Stimulated activated CD4-positive, alpha-beta T cell treated with anti-CD3 and anti-CD28 coated beads, Interleukin-4, amount 100 ng/mL, for 4 hours (primary cell): ENCODE measurements at regions not wholly inside any gene's neighbourhood (a gene's known extent, or its start where the extent isn't known, plus 50 kb on each side); places are given as distances from the start of the nearest gene placed in this dataset.
"Not testable (repeated sequence)": the region's sequence is repeated elsewhere in the genome, so short reads cannot be mapped to it uniquely, and the experiment has no call there.

ENCODE experiments used
- DNase-seq, 2 experiments: peaks; one replicate each; pipeline ENCODE4 v3.0.0-alpha.2; 2020

- not testable (repeated sequence) for DNase-seq
These were observed 1156.1 kb downstream of the NAALADL2 start for GRCh38 chr3:176015228-176015627.

- no peak for DNase-seq
These were observed 1150.1 kb downstream of the NAALADL2 start for GRCh38 chr3:176009256-176009655.

DNA sequence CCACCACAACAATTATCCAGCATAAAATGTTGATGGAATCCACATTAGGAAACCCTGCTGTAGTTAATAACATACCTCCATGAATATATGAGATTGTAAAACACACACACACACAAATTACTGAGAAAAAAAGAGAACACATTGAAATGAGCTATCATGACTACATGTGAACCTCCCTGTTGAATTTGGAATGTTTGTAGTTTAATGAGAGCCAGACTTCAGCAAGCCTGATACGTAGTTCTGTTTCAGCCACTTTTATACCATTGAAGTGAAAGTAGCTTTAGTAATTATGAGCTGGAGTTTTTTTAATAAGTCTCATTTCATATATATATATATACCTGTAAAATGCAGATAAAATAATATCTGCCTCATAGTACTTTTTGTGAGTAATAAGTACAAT lies 1146.4 kb downstream of the NAALADL2 start:
- DNase-seq: no peak

DNA sequence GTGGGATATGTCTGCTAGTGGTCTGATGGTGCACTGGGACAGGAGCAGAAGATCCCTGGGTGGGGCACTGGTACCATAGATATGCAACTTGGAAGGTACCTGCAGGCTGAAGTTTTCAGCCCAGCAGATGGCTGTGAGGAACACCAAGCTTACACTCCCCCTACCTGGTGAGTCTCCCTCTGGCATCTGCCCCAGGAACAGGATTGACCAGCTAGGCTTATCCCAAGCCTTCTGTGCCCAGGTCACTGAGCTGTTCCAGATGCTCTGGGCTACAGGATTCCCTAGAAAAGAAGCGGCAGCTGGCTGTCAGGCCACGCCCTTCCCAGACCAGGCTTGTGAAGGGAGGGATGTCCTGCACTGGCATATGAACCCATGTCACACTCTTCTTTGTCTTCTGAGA lies 1130.0 kb downstream of the NAALADL2 start:
- no peak for DNase-seq

- no peak for DNase-seq
These were observed 1129.3 kb downstream of the NAALADL2 start for GRCh38 chr3:175988401-175988800.

DNA sequence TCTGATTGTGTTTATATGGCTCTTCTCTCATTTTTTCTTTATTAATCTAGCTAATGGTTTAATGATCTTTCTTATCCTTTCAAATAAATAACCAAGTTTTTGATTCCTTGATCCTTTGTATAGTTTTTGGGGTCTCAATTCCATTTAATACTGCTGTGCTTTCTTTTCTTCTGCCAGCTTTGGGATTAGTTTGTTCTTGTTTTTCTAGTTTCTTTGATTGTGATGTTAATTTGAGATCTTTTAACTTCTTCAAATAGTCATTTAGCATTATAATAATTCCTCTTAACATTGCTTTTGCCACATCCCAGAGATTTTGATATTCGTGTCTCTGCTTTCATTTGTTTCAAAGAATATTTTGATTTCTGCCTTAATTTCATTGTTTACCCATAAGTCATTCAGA lies 1126.6 kb downstream of the NAALADL2 start:
- no peak for DNase-seq

- no peak for DNase-seq
These were observed 1124.2 kb downstream of the NAALADL2 start for GRCh38 chr3:175983379-175983778.

DNA sequence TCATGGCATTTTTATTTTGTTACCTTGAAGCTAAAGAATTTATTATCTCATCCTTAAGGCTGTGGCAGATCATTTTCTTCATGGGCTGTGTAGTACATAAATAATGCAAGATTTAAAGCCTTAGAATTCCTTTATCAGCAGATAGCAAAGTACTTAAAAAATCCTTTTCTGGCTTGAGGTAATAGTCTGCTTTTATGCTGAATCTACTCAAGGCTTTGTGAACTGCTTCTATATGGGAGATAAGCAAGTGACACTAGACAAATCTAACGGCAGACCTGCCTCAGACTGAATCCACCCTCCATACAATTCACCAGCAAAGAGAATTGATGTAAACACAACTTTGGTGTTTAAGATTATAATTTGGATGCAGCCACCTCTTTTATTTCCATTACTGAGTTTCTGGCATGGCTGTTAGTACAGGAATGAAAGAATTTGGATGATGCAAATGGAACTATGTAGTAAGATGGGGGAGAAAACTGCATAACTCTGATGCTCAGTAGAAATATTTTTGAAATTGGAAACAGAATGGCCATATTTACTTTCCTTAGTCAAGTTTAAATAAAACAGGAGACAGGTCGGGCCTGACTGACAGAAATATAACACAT lies 1121.5 kb downstream of the NAALADL2 start:
- no peak for DNase-seq

DNA sequence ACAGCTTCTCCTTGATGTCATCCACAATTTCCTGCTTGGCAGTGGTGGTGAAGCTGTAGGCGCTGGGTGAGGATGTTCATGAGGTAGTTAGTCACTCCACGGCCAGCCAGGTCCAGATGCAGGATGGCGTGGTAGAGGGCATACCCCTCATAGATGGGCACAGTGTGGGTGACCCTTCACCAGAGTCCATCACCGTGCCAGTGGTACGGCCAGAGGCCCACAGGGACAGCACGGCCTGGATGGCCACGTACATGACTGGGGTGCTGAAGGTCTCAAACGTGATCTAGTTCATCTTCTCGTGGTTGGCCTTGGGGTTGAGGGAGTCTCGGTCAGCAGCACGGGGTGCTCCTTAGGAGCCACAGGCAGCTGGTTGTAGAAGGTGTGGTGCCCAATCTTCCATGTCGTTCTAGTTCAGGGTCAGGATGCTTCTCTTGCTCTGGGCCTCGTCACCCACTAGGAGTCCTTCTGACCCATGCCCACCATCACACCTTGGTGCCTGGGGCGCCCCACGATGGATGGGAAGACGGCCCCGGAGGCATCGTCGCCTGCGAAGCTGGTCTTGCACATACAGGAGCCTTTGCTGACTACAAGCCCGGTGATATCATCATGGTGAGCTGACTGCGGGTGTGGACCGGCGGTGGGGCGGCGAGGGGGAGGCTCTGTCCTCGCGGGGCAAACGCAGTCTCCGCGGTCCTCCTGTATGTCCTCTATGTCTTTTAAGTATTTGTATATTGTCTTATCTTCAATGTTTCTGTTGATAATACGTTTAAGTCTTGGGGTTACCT lies 1119.0 kb downstream of the NAALADL2 start:
- no peak for DNase-seq

GRCh38 chr3:175969456-175969855 lies 1110.3 kb downstream of the NAALADL2 start:
- DNase-seq: no peak

- no peak for DNase-seq
These were observed 1105.9 kb downstream of the NAALADL2 start for GRCh38 chr3:175965036-175965435.

GRCh38 chr3:175957427-175957826 lies 1098.3 kb downstream of the NAALADL2 start:
- DNase-seq: no peak

GRCh38 chr3:175956964-175957363 lies 1097.8 kb downstream of the NAALADL2 start:
- DNase-seq: no peak

GRCh38 chr3:175951047-175951694 lies 1092.0 kb downstream of the NAALADL2 start:
- no peak for DNase-seq

DNA sequence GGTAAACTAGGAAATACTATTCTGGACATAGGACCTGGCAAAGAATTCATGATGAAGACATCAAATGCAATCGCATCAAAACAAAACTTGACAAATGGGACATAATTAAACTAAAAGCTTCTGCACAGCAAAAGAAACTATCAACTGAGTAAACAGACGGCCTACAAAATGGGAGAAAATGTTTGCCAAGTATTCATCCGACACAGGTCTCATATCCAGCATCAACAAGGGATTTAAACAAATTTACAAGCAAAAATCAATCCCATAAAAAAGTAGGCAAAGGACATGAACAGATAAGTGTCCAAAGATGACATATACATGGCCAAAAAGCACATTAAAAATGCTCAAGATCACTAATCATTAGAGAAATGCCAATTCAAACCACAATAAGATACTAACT lies 1088.9 kb downstream of the NAALADL2 start:
- DNase-seq: no peak

- DNase-seq: no peak
These were observed 1082.2 kb downstream of the NAALADL2 start for GRCh38 chr3:175941352-175941751.

DNA sequence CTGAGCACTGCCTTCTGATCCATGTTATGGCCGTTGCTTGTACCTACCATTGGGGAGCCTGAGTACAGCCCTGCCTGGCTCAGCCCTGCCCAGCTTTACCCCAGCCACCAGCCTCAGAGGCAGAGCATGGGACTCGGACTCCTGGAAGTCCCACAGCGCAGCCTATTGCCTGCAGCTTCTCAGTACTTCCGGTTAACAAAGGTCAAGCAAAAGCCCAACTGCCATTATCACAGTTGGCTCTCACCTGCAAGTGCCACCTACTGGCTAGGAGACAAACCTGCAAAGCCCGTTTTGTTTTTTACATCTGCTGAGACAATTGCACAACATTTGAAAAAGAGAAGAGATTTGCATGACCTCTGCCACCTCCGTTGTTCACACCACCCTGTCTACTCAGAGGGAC lies 1081.7 kb downstream of the NAALADL2 start:
- no peak for DNase-seq

GRCh38 chr3:175940243-175940642 lies 1081.1 kb downstream of the NAALADL2 start:
- no peak for DNase-seq

- not testable (repeated sequence) for DNase-seq
These were observed 1078.2 kb downstream of the NAALADL2 start for GRCh38 chr3:175937367-175937766.

- DNase-seq: no peak
These were observed 1073.5 kb downstream of the NAALADL2 start for GRCh38 chr3:175932586-175932985.

GRCh38 chr3:175919133-175919532 lies 1060.0 kb downstream of the NAALADL2 start:
- DNase-seq: no peak

GRCh38 chr3:175916191-175916934 lies 1057.2 kb downstream of the NAALADL2 start:
- DNase-seq: no peak

DNA sequence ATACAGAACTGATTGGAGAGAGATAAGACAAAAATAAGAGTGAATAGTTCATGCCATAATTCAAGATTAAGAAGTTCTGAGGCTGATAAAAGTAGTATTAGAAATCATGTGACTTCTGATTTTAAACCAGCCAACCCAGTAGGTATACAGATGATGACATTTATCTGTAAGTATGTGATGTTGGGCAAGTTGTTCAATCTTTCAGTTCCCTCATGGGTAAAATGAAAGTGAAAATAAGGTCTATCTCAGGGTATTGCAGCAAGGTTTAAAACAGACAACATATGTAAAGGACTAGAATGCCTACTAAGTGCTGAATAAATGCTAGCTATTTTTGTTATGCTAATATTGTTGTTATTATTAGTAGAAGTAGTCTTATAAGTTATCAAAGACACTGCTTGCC lies 1055.7 kb downstream of the NAALADL2 start:
- no peak for DNase-seq
